ENCODE measurements at regions not wholly inside any gene's neighbourhood (a gene's known extent, or its start where the extent isn't known, plus 50 kb on each side); places are given as distances from the start of the nearest gene placed in this dataset.

DNA sequence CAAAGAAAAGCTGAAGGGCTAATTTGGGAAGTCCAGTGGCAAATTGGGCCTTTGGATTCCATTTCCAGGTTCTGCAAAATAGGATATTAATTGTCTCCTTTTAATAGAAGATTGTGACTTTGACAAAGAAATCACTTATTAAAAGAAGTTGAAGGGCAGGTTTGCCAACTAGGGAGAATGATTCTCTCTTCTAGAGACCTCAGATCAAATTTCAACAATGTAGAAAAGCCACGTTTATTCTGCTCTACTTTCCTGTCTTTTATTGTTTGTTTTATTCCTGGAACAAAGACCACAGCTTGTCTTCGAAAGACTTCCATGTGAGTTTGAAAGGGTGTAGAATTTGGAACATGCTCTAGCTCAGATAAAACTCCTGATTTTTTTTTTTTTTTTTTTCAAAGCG lies 65.5 kb upstream of the PRL start:
- no peak overlapping the region for H3K4me3 ChIP-seq (ENCODE audit: low read depth, low read length)
- DNase-seq (ENCODE audit: low read depth), result no peak
- TF ChIP-seq, protein P1, sequence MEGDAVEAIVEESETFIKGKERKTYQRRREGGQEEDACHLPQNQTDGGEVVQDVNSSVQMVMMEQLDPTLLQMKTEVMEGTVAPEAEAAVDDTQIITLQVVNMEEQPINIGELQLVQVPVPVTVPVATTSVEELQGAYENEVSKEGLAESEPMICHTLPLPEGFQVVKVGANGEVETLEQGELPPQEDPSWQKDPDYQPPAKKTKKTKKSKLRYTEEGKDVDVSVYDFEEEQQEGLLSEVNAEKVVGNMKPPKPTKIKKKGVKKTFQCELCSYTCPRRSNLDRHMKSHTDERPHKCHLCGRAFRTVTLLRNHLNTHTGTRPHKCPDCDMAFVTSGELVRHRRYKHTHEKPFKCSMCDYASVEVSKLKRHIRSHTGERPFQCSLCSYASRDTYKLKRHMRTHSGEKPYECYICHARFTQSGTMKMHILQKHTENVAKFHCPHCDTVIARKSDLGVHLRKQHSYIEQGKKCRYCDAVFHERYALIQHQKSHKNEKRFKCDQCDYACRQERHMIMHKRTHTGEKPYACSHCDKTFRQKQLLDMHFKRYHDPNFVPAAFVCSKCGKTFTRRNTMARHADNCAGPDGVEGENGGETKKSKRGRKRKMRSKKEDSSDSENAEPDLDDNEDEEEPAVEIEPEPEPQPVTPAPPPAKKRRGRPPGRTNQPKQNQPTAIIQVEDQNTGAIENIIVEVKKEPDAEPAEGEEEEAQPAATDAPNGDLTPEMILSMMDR (IDR thresholded peaks at IDR 0.05; ENCODE audit: insufficient read depth, low read depth, low read length), result no peak

DNA sequence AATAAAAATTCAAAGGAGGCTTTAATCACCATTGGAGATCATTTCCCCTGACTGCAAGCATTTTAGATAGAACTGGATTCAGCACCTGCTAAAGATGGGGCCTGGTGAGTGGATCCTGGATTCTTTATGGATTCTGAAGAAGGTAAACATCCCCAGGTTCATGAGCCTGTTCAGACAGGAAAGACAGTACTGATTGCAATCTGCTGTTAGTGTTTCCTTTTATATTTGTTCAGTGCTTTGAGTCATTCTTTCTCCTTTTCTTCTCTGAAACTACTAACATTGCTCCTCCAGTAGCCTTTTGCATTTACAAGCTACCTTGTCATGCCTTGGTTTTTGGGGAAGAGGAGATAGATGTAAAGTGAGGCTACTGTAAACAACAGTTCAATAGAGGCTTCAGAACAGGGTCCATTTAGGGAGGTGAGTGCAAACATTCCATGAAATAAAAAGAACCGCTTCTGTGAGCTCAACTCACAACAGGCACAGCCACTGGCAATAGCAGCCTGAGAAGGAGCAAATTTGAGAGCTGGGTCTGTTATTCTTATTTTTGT lies 66.4 kb upstream of the PRL start:
- TF ChIP-seq, protein P1 (IDR thresholded peaks at IDR 0.05; ENCODE audit: insufficient read depth, low read depth, low read length), result no peak
- no peak overlapping the region for H3K4me3 ChIP-seq (ENCODE audit: low read depth, low read length)
- DNase-seq (ENCODE audit: low read depth), result no peak

DNA sequence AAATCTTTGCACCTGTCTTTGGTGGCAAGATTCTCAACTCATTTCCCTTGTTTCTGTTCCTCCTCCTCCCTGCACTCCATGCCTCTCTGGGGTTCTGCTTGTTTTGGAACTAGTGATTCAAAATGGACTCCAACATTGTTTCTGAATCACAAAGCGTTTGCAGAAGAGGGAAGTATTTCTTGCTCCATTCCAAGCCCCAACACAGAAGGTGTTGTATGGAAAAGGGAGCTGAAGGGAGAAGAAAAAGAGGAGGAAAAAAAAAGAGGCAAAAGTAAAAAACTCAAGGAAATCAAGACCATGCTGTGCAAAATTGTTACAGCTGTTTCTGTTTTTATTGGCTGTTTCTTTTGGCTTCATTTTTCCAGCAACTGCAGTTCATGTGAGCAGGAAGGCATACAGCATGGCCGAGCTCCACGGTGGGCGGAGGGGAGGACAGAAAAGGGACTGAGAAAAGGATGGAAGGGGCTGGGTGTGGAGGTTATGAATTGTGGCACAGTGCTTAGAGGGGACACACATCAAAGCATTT lies 66.9 kb upstream of the PRL start:
- no peak overlapping the region for H3K4me3 ChIP-seq (ENCODE audit: low read depth, low read length)
- no peak for DNase-seq (ENCODE audit: low read depth)
- TF ChIP-seq, protein P1 (IDR thresholded peaks at IDR 0.05; ENCODE audit: insufficient read depth, low read depth, low read length), result no peak

DNA sequence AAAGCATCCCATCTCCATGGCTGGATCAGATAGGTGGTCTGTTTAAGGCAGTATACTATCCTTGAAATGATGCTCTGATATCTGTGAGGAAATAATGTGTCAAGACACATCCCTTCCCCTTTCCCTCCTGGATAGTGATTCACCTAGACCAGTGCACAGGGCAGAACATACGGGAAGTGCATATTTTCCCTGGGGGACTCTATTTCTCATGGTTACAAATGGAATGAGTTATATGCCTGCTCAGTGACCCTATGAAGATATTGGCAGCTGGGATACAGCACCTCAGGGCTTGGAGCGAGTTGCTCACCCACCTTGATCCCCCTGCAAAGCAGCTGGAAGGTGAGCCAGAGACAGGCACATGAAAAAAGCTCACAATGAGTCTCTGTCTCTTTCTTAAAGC lies 67.5 kb upstream of the PRL start:
- no peak for DNase-seq (ENCODE audit: low read depth)
- TF ChIP-seq, protein P1 (IDR thresholded peaks at IDR 0.05; ENCODE audit: insufficient read depth, low read depth, low read length), result no peak

DNA sequence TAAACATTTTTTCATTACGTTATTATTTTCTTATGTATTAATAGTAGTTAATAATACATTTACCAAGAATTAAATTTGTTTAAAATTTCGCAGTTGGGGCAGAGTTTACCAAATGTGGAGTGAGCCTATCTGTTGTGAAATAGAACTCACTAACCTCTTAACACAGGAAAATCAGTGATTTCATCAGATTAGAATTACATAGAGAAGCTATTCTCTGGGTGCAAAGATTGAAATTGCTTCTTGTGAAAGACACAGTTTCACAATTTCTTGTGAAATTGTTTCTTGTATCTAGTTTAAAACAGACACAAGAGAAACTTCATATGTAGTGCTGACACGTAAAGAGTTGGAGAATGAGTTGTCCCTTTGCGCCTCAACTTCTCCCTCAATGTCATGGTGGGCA lies 69.4 kb upstream of the PRL start:
- no peak overlapping the region for H3K4me3 ChIP-seq (ENCODE audit: low read depth, low read length)
- TF ChIP-seq, protein P1 (IDR thresholded peaks at IDR 0.05; ENCODE audit: insufficient read depth, low read depth, low read length), result no peak
- peak; percentile 41 for DNase-seq (ENCODE audit: low read depth)

More for the DNA sequence above, 67.5 kb upstream of the PRL start:
- no peak overlapping the region for H3K4me3 ChIP-seq (ENCODE audit: low read depth, low read length)

DNA sequence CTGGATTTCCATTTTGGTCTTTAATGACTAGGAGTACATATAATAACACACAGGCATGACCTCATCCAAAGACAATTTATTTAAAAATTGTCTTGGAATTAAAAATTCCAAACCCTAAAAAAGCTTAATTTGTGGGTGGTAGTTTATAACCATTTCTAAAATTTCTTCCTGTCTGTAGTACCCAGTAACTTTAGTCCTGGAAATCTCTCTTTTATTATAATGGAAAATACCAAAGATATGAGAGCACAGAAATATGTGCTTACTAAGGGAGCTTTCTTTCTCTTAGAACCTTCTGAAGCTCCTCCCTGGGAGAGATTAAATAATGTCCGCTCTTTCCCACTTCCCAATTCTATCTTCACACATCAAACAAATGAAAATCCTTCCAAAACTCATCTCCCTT lies 70.5 kb upstream of the PRL start:
- DNase-seq (ENCODE audit: low read depth), result no peak
- TF ChIP-seq, protein P1 (IDR thresholded peaks at IDR 0.05; ENCODE audit: insufficient read depth, low read depth, low read length), result no peak
- no peak overlapping the region for H3K4me3 ChIP-seq (ENCODE audit: low read depth, low read length)

DNA sequence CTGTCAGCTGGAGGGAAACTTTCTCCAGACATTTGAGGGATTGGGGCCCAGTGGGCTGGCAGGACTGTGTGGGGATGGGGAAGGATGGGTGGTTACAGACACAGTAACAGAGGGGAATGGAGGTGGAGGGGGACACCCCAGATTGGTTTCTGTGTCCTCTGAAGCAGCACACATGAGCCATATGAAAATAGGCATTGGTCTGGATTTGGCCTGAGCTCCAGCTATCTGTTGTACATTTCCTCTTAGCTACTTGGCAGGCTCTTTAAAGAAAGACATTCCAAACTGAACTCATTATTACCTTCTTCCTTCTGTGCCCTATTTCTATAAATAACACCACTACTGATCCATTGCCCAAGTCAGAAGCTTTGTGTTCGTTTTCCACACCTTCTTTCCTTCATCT lies 72.0 kb upstream of the PRL start:
- DNase-seq (ENCODE audit: low read depth), result no peak
- TF ChIP-seq, protein P1 (IDR thresholded peaks at IDR 0.05; ENCODE audit: insufficient read depth, low read depth, low read length), result no peak

More for the DNA sequence above, 72.0 kb upstream of the PRL start:
- H3K4me3 ChIP-seq (ENCODE audit: low read depth, low read length), result no peak overlapping the region

Data from fibroblast of villous mesenchyme (primary cell).